NOMO-1 treated with dmso at 0.1 percent for 144 hours (cell line): ENCODE measurements at regions not wholly inside any gene's neighbourhood (a gene's known extent, or its start where the extent isn't known, plus 50 kb on each side); places are given as distances from the start of the nearest gene placed in this dataset.

ENCODE experiments used
- DNase-seq: peaks from one replicate; lab custom pipeline; 2025; ENCODE audit not compliant: unreplicated experiment; lab: John Stamatoyannopoulos, UW

GRCh38 chr2:16851126-16851525 lies 185.5 kb upstream of the CYRIA start:
- no peak for DNase-seq

DNA sequence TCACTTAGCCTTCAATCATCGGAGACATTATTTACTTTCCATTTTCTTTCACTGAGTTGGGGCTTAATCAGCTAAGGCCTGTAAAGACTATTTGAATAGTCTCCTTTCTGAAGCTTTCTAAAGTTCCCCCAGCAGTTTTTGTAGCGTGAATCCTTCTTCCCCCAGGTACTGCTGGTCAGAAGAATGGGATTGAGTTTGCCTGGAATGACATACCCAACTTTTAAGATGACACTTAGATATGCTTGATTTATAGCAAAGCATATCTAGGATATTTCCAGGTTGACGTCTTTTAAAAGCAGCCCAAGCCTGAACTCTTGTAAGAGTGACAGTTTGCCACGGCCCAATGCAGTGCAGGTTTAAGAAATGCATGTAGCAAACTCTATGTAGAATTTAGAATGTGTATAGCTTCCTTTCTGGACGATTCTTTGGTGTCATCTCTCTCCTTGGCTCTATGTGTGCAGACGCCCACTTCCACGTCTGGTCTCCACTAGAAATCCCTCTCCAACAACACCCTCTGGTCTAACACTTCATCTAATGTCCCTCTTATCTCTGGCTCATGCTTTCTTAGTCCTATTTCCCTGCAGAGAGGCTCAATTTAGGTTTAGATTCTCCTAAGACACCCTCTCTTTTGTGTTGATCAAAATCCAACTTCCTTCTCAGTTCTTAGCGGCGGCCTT lies 175.0 kb upstream of the CYRIA start:
- no peak for DNase-seq

- no peak for DNase-seq
Measured at GRCh38 chr2:16832910-16833309, 167.3 kb upstream of the CYRIA start.

- no peak for DNase-seq
Measured at GRCh38 chr2:16828828-16829160, 163.2 kb upstream of the CYRIA start.

DNA sequence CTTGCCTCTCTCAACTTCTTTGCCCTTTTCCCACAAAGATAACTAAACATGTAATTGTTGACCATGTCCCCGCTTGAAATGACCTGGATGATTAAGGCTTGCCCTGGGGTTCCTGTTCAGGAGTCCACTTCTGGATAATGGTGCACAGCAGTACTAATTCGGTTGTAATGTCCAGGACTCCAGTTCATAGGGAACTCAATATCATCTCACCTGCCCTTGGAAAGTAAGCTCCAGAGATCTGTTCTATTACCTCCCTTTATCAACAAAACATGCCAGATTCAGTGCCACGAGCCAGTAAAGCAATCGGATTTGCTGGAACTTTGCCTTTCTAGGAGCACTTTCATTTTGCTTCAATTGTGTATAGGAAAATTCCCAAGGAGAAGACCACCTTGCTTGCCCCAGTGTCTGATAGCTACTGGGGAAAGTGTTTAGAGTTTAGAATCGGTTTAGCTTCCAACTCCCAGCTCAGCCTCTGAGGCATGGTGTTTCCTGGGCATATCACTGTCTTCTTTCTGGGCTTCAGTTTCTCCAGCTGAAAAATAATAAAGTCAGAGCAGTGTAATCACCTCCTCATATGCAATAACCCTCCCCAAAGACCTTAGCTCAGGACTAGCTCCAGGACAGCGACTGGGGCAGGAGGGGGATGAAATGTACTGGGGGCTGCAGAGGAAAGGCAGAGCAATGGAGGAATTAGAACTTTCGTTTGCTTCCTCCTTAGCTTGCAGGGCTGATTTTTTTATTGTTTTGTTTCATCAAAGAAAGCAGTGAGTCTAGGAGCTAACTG lies 162.6 kb upstream of the CYRIA start:
- DNase-seq, result no peak

DNA sequence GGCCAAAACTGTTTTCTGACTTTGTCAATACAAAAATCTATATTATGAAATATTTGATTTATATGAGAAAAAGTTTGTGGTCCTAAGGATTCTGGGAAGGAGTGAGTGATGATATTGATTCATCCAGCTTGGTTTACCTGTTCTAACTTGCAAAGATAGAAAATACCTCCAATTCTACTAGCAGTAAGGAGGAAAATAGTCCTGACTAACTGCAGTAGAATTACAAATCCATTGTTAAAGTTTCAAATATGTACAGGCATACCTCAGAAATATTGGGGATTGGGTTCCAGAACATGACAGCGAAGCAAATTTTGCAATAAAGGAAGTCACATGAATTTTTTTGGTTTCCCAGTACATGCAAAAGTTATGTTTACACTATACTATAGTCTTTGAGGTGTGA lies 158.8 kb upstream of the CYRIA start:
- DNase-seq, result no peak

DNA sequence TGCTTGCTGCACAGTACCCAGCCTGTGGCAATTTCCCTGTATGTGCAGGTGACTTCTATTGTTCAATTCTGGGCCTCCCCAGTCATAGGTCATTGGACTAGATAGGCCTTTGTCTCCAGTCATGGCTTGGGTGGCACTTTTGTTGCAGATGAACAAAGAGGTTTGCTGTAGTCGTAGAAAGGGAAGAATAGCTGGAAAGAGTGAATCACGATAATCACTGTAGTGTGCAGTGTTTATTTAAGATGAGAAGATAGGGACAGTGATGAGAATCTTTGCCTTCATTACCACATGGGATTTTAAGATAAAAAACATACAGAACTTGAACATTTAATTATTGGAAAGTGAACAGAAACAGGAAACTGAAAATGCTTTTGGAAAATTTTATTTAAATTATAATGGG lies 156.1 kb upstream of the CYRIA start:
- no peak for DNase-seq

DNA sequence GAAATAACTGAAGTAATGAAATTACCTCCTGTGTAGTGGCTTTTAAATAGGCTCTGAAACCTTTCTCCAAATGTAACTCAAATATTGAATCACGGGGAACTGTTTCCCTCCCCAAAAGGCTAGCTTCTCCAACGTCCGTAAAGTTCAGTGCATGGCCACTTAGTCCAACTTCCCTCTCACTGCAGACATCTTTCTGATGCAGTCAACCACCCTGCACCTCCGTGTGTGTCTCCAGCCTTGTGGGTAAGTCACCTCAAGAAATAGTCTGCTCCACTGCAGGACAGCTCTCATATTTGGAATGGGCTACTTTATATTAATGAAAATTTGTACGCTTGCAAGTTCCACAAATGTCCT lies 152.5 kb upstream of the CYRIA start:
- no peak for DNase-seq

DNA sequence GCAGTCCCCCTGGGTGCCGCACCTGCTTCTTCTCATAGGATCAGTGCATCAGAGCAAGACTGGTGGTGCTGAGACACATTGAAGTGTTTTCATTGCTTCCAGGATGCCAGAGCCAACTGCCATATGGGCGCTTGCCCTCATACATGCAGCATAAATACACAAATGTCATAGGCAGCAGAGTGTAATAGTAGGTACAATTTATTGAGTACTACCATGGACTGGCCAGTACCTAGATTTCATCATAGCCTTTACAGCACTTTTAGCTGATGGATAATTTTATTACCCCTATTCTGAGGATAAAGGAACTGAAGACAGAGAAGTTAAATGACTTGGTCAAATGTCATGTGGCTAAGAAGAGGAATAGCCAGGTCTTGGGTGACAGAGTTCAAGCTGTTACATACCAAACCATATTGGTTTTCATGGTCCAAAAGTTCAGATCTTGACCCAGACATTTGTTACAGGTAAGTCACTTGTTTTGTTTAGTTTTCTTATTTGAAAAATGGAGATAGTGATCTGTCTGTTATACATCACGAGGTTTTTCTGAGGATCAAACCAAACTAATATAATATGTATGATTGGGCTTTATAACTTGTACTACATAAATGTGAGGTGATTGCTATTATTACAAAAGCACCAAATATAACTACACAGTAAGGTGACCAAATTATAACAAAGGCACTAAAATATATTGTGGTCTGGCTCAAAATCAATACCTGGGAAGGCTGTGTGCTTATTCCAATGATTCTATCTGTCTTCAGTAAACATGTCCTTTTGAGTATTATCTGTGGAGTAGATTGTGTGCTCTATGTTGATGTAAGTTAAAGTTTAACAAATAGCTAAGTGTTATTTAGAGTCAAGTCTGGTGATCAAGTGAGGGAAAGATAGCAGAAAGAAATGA lies 151.9 kb upstream of the CYRIA start:
- no peak for DNase-seq

DNA sequence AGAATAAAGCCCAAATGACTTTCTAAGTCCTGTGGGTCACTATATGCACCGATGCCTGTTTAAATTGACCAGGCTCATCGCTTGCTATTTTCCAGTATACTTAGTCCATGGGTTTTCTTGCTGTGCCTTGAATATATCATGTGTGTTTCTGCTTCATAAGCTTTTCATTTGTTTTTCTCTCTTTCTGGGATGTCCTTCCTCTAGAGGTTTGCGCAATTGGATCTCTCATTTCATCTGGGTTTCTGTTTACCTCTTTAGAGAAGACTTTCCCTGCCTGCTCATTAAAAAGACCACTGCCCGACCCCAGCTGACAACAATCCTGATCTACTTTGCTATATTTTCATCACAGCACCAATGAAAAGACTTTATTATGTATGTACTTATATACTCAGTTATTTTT lies 150.9 kb upstream of the CYRIA start:
- no peak for DNase-seq

DNA sequence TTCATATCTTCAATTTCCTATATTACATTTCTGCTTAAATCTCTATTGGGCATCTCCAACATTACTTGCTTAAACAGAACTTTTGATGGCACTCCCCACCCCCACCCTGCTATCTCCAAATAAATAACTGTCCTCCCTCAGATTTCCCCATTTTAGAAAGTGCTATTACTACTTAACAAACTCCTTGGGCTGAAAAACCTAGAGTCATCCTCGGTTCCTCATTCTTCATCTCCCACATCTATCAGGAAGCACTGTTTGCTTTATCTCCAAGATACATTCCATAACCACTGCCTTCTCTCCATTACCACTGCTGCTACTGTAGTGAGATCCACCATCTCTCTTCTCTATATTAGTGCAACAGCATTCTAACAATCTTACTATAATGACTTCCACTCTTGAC lies 150.4 kb upstream of the CYRIA start:
- DNase-seq, result no peak

DNA sequence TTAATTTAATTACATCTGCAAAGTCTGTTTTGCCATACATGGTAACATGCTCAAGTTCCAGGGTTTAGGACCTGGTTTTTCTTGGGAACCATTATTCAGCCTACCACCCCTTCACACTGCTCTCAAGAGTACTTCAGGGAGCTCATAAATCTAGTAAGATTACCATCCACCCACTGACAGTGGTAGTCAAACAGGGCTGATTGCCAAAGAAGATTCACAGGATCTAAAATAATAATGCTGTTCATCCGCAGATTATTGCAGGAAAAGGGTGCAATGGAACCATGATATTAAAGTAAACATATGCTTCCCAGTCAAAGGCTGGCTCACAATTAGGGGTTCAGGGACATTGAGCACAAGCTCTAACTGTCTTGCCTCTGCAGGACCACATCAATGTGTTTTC lies 148.0 kb upstream of the CYRIA start:
- no peak for DNase-seq

DNA sequence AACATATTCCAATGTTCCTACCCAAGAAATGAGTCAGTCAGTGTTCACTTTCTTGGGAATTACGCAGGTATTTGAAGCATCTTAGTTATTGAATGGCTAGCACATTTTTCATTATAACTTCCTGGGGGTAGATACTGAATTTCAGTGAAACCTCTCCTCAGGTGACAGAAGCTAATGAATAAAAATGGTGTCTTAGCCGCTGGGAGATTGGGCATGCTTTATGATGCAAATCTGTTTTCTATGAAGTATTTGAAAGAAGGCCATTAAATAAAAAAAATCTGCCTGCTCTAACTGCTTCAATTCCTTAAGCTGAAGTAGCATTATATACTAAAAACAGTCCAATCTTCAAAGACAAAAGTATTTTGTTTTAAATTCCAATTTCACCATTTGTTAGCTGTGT lies 132.8 kb upstream of the CYRIA start:
- no peak for DNase-seq

DNA sequence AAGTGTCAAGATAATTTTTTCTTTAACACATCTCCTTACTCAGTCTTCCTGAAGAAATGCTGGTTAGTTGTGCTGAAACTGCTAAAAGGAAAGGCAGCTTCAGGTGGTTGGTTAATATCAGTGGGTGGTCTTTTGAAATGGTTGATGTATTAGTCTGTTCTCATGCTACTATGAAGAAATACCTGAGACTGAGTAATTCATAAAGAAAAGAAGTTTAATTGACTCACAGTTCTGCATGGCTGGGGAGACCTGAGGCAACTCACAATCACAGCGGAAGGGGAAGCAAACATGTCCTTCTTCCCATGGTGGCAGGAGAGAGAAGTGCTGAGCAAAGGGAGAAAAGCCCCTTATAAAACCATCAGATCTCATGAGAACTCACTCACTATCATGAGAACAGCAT lies 125.9 kb upstream of the CYRIA start:
- DNase-seq, result no peak

DNA sequence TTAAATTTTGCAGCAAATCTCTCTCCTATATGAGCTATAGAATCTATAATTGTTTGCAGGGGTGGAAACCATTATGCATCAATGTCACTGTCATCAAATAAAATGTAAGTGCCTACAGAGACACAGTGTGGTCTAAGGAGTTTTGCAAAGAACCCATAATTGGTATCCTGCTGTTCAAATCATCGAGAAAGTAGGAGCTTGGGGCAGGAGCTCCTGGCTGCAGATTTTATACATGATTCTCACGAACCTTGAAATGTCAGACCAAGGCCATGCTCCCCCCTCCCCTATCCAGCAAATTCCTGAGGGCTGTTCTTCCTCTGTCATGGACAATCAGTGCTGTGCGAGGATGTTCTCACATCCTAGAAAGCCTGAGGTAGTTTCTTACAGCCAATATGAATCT lies 119.5 kb upstream of the CYRIA start:
- no peak for DNase-seq

DNA sequence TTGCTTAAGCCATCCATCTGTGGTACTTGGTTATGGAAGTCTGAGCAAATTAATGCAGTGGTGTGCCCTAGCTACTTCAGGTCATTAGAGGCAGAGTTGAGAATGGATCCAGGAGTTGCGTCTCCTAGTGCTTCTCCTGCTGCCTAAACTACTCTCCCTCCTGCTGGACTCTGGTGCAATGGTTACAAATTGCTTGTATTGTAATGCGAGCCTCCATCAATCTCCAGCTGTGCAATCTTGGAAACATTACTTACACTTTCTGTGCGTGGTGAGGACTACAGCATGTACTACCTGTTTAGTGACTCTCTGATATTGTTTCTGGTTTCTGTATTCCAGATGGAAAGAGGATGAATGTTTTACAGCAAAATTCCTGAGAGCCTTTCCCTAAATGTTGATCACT lies 119.0 kb upstream of the CYRIA start:
- no peak for DNase-seq

DNA sequence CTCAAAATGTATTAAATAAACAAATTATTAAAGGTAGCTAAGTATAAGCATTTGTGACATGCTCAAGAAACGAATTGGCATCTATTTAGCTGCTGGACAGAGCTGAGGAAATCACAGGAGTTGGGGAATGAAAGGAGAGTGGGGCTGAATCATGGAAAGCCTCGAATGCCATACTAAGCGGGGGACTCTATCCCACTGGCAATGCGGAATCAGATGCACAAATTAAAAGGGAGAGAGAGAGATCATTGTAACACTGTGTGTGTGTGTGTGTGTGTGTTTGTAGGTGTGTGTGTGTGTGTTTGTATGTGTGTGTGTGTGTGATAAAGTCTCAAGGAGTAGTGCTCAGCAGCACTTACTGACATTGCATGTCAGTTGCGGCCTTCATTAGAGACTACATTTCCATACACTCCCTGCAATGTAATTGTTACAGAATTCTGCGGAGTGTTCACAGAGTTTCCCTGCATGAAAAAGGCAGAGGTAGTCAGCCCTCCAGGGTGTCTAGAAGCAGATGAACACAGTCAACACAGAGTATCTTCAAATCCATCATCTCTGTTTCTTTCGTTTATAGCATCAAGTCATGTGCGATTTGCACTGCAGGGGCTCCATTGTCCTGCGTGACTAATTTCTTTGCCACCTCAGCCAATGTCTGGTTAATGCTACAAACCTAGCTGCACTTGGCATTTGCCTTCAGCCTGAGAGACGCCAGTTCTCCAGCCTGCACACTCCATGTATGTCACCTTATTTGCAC lies 111.7 kb upstream of the CYRIA start:
- no peak for DNase-seq

GRCh38 chr2:16775899-16776231 lies 110.2 kb upstream of the CYRIA start:
- DNase-seq, result no peak

DNA sequence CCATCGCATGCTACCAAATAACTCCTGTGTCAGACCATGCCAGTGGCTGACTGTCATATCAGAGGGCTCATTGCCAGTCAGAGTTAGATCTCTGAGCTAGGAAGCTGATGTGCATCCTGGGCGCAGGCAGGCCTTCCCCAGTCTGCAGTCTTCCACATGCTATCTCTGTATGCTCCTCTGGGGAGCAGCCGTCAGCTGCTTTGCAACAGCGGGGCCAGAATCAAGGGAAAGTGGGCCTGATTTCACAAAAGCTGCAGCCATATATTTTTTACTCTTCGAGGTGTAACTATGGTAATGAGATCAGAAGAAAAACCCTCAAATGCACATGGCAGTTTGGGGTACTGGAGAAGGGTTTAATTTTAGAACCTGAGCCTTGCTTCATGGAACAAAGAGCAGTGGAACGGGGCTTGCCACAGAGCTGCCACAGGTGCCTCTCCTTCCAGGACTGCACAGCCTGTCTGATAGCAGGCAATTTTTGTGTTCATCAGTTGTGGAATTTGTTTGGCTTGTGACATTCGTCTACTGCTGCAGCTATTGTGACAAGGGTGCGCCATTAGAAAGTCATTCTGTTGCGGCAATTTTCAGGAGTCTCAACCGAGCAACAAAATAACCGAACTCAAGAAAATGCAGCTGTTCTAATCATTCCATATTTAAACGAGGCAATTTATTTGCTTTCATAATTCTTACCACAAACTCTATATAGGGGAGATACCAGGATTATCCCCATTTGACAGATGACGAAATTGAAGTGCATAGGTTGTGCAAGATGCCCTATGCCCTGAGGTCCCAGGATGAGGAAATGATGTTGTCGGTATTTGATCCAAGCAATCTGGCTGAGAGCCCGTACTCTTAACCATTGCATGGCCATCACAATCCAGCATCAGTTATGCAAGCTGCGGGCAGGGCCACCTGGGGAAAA lies 109.6 kb upstream of the CYRIA start:
- DNase-seq, result peak; percentile 30

- DNase-seq, result no peak
Measured at GRCh38 chr2:16774091-16774490, 108.5 kb upstream of the CYRIA start.
